SKM-1 (cell line): ENCODE measurements at regions not wholly inside any gene's neighbourhood (a gene's known extent, or its start where the extent isn't known, plus 50 kb on each side); places are given as distances from the start of the nearest gene placed in this dataset.
"Not testable (repeated sequence)": the region's sequence is repeated elsewhere in the genome, so short reads cannot be mapped to it uniquely, and the experiment has no call there.

Source experiments
- DNase-seq: peaks from one replicate; lab custom pipeline; 2025; ENCODE audit not compliant: unreplicated experiment; lab: John Stamatoyannopoulos, UW

DNA sequence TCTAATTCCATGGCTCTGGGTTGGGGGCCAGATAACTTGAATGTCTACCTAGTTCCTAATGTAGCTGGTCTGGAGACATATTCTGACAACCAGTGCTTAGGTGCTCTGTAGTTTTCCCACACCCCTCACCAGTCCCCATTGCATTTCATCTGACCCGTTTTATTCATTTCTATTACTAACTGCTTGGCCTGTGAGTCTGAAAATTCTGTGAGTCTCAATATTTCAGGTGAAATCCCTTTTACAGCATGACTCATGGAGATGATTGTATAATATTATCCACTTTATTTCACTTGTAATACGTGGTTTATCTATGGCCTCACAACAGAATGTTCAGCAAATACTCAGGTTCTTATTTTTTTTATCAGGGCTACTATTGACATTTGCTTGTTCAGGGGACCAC, 103.7 kb upstream of the UGP2 start:
- no peak for DNase-seq

DNA sequence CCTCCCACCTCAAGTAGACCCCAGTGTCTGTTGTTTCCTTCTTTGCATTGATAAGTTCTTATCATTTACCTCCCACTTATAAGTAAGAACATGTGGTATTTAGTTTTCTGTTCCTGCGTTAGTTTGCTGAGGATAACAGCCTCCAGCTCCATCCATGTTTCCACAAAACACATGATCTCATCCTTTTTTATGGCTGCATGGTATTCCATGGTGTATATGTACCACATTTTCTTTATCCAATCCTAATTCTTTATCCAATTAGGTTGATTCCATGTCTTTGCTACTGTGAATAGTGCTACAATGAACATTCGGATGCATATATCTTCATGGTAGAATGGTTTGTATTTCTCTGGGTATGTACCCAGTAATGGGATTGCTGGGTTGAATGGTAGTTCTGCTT, 102.5 kb upstream of the UGP2 start:
- not testable (repeated sequence) for DNase-seq

- DNase-seq, result no peak
Observed at GRCh38 chr2:63740020-63740419, 101.7 kb upstream of the UGP2 start.

DNA sequence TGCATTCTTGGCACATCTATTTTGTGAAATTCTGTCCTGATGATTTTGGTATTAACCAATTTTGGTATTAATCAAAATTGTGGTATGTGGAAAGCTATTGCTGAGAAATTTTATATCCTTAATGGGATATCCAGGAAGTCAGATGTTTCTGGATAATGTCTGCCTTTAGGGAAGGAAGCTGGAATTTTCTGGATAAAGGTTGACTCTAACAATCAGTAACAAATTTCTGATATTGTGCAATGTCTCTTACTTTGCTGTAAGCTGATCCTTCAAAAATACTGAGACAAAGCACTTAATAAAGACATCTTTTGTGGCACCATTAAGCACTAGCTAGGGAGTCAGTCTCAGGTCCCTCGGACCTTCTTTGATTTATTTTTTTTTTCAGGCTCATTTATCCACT, 100.8 kb upstream of the UGP2 start:
- DNase-seq, result no peak

GRCh38 chr2:63741884-63742579, 99.7 kb upstream of the UGP2 start:
- no peak for DNase-seq

DNA sequence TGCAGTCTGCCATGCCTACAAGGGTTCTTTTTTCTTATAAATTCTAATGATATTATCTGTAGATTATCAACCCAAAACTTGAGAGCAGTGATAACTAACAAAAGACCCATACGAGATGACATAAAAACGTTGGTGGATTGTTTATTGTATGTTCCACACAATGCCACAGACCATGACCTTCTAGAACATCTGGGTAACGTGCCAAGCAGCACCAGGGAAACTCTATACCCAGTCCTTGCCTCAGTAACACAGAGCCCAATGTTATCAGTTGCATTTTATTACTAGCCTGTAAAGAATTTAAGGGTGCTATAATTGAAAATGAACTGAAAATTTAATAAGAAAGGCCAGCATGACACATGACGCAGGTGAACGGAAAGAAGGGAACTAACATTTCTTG, 99.1 kb upstream of the UGP2 start:
- DNase-seq, result no peak

- no peak for DNase-seq
Observed at GRCh38 chr2:63743170-63743981, 98.3 kb upstream of the UGP2 start.

DNA sequence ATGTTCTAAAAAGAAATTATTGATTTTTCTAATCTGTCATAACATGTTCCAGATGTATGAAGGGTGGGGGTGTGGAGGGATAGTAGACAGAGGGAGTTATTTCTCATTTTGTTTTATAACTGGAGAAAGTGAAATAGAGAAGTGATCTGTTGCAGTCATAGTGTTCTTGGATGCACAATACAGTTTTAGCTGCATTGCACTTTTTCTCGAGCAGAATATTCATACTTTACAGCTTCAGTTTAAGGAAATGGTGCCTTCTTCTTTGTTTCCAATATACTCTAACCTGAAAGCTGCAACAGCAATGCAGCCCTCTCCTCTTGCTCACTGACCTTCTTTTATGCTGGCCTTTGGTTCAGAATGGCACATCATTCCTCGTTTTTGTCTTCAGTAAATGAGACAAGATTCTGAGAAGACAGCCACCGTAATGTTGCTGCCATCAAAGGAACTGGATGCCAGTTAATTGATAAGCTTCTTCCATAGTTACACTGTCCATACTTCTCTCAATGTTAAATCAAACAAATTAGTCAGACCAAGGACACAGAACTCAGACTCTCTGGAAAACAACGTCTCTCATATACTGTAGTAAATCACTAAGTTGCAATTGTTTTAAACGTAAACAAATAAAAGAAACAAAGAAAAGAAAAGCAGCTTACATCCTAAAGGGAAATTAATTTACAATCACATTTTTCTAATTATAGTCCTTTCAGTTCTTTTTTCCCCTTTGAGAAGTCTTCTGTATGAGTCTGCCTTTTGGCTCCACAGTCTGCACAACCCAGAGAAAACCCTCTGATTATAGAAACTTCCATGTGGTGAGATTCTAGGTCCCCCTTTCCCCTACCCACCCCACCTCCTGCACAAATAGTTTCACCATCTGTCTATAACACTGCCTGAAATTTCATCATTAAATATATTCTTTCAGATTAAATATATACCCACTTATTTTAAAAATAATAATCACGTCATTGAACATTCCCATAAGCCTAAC, 97.4 kb upstream of the UGP2 start:
- DNase-seq, result no peak

- DNase-seq, result not testable (repeated sequence)
Observed at GRCh38 chr2:63746548-63746947, 95.1 kb upstream of the UGP2 start.

- no peak for DNase-seq
Observed at GRCh38 chr2:63751901-63752300, 89.8 kb upstream of the UGP2 start.

DNA sequence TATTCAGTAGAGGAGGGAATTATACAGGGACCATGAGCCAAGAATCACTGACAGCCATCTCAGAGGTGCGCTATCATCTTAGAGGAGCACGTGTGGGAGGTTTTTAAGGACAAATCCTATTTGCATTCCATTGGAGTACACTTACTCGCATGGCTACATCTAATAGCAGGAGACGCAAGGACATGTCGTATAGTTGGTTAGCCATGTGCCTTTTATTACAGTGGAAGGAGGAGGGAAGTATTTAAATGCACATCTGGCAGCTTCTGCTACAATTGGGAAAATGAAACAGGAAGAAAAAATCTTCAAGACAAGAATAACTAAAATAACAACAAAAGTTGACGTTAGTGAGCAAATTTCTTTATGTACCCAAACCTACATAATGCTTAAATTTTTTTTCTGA, 86.5 kb upstream of the UGP2 start:
- no peak for DNase-seq

DNA sequence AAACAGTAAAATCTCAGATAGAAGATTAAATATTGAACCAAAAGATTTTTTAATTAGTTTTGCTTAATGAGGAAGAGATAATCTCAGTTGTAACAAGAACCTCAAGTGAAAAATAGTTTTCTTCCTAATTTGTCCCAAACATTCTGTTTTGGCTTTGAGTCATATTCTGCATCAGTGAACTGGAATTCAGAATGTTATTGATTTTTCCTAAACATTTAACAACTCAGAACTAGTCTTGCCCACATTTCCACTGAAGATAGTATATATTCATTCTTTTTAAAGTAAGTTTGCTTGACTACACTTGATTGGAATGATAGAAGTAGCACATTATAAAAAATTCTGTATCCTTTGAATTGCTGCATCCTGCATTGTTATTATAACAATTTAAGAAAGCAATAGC, 85.7 kb upstream of the UGP2 start:
- DNase-seq, result no peak

DNA sequence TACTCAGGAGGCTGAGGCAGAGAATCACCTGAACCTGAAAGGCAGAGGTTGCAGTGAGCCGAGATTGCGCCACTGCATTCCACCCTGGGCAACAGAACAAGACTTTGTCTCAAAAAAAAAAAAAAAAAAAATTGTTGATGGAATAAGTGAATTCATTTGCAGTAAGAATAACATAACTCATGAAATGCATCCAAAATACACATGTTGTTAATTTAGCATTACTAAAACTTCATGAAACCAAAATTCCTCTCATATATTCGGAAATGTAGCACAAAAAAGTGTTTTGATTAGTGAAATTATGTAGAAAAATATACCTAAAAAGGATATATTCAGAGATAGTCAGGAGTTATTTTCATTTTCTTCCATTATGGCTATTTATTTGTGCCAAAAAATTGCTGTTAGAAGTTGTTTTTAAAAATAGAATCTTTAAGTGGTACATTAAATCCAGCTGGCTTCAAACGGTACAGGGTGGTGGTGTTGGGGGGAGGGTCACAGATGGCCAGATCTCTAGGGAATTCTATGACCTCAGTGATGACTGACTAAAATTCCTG, 78.2 kb upstream of the UGP2 start:
- no peak for DNase-seq

DNA sequence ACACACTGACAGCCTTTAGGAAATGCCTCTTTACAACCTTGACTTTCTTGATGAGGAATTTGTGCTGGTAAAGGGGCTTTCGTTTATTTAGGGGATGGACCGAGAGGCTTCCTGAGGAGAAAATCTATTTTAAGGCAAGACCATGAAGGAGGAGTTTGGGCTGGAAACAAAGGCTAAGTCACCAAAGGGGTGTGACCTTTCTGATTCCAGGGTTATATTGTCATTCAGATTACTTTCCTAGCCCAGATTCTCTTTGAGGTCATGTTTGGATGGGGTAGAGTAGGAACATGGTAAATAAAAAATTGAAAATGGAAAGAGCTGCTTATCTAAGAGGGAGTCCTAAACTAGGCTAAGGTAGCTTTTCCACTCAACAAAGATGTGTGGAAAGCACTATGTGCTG, 77.1 kb upstream of the UGP2 start:
- DNase-seq, result no peak

DNA sequence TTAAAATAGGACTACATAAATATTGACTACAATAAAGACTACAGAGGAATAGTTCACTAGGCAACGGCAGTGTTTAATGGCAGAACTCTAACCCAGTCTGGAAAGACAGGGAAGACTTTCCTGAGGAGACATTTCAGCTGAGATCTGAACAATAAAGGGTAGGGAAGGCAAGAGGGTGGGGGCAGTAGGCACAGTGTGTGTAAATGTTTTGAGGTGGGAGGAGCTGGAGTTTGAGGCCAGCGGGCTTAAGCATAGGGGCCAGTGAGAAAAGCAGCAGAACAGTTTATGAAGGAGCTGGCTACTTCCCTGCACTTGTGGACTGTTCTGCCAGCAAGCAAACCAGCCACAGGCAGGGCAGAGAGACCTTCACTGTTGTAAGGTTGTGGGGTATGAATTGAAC, 76.6 kb upstream of the UGP2 start:
- no peak for DNase-seq

DNA sequence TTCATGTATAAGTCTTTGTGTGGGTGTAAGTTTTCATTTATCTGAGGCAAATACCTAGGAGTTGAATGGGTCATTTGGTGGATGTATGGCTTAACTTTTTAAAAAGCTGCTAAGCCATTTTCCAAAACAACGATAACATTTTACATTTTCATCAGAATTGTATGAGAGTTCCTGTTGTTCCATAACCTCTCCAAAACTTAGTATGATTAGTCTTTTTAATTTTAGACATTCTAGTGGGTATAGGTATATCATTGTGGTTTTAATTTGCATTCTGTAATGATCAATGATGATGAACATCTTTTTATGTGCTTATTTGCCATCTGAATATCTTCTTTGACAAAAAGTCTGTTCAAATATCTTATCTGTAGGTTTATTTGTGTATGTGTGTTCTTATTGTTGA, 74.4 kb upstream of the UGP2 start:
- DNase-seq, result no peak

- no peak for DNase-seq
Observed at GRCh38 chr2:63768051-63768450, 73.6 kb upstream of the UGP2 start.

DNA sequence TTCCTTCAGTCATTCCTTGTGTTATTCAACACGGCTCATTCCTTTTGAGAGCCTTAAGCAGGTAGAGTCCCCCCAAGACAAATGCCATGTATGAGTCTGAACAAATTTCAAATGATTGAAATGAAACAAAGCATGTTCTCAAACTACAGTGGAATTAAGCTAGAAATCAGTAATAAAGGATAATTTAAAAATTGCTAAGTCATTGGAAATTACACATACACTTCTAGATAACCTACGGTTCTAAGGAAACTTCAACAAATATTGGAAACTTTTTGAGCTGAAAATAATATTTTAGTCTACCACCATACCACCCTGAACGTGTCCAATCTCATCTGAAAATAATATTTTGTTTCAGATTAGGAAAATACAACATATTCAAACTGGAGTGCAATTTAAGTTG, 71.8 kb upstream of the UGP2 start:
- DNase-seq, result no peak

- no peak for DNase-seq
Observed at GRCh38 chr2:63772061-63772460, 69.6 kb upstream of the UGP2 start.

DNA sequence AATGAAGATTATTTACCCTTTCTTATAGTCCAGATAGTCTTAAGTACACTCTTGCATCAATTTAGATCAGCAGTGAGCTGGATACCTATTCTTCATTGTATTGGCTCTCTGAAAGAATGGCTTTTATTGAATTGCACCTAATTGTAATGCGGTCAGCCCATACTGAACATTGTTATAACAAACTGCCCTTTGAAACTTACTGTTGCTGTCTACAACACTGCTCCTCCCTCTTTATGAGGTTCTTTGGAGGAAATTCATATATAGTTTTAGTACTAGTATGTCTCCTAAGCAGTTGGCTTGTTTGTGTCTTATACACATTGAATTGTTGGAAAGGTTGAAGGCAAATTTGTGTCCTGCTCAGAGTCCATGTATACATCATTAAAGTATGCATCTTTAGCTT, 66.5 kb upstream of the UGP2 start:
- DNase-seq, result no peak

GRCh38 chr2:63776382-63776781, 65.3 kb upstream of the UGP2 start:
- DNase-seq, result no peak
